WERI-Rb-1 (cell line): ENCODE measurements at regions not wholly inside any gene's neighbourhood (a gene's known extent, or its start where the extent isn't known, plus 50 kb on each side); places are given as distances from the start of the nearest gene placed in this dataset.
"Not testable (repeated sequence)": the region's sequence is repeated elsewhere in the genome, so short reads cannot be mapped to it uniquely, and the experiment has no call there.

ENCODE experiments used
- DNase-seq: peaks from one replicate; pipeline ENCODE4 v3.0.0-alpha.2; 2020
- H3K27ac ChIP-seq: fragments of 250-450 bp; sonication (Bioruptor Pico); 2 replicates; pipeline ENCODE4 v1.5.1; 2020; ENCODE audit warnings: mild to moderate bottlenecking, moderate library complexity
- H3K27me3 ChIP-seq: fragments of 250-450 bp; sonication (Bioruptor Pico); 2 replicates; pipeline ENCODE4 v1.5.1; 2021; ENCODE audit warnings: mild to moderate bottlenecking, low read depth, moderate library complexity; ENCODE audit not compliant: insufficient read depth, severe bottlenecking
- H3K36me3 ChIP-seq: fragments of 250-450 bp; sonication (Bioruptor Pico); 2 replicates; pipeline ENCODE4 v1.5.1; 2020; ENCODE audit warnings: mild to moderate bottlenecking, moderate library complexity
- H3K4me3 ChIP-seq: 2 replicates; pipeline ENCODE4 v1.5.1; 2011; ENCODE audit warnings: low read depth, mild to moderate bottlenecking, control low read depth, low read length
- H3K9me3 ChIP-seq: fragments of 250-450 bp; sonication (Bioruptor Pico); 2 replicates; pipeline ENCODE4 v1.5.1; 2021; ENCODE audit warnings: mild to moderate bottlenecking, moderate library complexity; ENCODE audit not compliant: severe bottlenecking
- TF ChIP-seq, protein P1 (sequence below): IDR thresholded peaks from 2 replicates; pipeline ENCODE4 v1.5.1; 2011; ENCODE audit warnings: low read depth, mild to moderate bottlenecking, control low read depth, inconsistent platforms, low read length

DNA sequence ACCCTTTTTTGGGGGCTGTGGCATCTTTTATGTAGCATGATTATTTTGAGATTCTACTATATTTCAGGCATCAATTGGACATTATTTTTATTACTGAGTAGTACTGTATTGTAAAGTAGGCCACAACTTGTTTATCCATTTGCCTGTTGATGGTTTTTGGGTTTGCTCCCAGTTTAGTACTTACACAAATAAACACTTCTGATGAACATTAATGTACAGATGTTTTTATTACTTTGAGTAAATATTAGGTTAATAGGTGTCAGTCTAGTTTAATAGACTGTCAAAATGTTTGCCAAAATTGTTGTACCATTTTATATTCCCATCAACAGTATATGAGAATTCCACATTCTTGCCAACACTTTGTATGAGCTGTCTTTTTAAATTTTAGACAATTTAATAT, 214.9 kb upstream of the MAD2L1 start:
- Histone ChIP-seq H3K36me3 (no peaks in the 10 kb centered on the region), H3K27ac (no peak overlapping the region), H3K9me3 (no peaks in the 10 kb centered on the region), H3K4me3 (no peak overlapping the region), H3K27me3 (no peaks in the 10 kb centered on the region)
- TF ChIP-seq, protein P1, sequence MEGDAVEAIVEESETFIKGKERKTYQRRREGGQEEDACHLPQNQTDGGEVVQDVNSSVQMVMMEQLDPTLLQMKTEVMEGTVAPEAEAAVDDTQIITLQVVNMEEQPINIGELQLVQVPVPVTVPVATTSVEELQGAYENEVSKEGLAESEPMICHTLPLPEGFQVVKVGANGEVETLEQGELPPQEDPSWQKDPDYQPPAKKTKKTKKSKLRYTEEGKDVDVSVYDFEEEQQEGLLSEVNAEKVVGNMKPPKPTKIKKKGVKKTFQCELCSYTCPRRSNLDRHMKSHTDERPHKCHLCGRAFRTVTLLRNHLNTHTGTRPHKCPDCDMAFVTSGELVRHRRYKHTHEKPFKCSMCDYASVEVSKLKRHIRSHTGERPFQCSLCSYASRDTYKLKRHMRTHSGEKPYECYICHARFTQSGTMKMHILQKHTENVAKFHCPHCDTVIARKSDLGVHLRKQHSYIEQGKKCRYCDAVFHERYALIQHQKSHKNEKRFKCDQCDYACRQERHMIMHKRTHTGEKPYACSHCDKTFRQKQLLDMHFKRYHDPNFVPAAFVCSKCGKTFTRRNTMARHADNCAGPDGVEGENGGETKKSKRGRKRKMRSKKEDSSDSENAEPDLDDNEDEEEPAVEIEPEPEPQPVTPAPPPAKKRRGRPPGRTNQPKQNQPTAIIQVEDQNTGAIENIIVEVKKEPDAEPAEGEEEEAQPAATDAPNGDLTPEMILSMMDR: no peak
- DNase-seq: no peak

DNA sequence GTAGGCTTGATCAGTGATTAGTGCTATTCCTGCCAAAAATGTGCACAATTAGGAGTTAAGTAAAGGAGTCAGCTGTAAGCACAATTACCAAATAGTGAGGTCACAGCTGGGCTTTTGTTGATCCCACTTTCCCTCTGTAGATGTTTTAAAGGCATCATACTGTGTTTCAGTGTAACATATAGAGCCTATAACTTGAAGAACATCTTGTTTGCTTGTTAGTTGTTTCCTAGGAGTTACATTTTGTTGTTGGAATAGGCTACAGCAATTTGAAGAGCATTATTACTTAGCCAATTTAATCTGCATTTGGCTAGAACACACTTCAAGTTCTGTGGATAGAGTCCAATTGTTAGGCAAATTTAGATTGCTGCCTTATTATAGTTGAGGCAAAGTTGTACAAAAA, 210.7 kb upstream of the MAD2L1 start:
- no peak for DNase-seq
- Histone ChIP-seq H3K4me3 (no peak overlapping the region), H3K36me3 (no peaks in the 10 kb centered on the region), H3K27me3 (no peaks in the 10 kb centered on the region), H3K9me3 (no peaks in the 10 kb centered on the region), H3K27ac (no peak overlapping the region)
- TF ChIP-seq, protein P1: no peak

DNA sequence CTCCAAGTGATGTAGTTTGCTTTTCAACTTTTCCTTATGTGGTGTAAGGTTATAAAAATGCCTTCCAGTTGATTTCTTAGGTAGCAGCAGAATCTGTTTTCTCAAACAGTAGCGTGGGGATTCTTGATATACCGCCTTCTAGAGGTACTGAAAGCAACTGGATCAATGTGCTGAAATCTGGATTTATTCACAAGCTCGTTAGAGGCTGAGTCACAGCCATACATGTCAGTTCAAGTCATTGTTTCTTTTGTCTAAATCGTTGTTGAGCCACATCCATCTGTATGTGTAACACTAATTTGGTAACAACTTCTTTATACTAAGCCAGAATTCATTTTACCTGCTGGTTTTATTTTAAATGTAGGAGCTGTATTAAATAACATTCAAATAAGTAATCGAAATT, 200.0 kb upstream of the MAD2L1 start:
- Histone ChIP-seq H3K36me3 (no peaks in the 10 kb centered on the region), H3K4me3 (no peak overlapping the region), H3K27me3 (no peaks in the 10 kb centered on the region), H3K27ac (no peak overlapping the region), H3K9me3 (no peaks in the 10 kb centered on the region)
- TF ChIP-seq, protein P1: no peak
- no peak for DNase-seq

DNA sequence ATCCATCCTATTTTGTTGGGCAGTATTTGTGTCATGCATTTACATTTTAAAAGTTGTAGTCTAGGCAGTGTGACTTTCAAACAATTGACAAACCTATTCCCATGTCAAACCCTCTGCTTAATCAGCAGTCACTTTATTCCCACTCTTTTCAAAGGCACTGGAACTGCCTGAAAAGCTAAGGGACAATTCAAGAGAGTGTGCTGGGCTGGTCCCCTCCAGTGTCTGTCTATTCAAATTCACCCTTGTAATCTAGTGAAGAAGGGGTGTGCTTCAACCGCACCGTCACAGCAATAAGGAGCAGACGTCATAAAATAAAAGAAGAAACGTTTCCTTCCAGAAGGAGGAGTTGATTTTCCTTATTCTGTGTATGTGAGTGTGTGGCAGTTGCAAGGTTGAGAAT, 197.0 kb upstream of the MAD2L1 start:
- TF ChIP-seq, protein P1: no peak
- H3K4me3 ChIP-seq: no peak overlapping the region
- H3K27ac ChIP-seq: no peak overlapping the region
- no peaks in the 10 kb centered on the region for H3K27me3 ChIP-seq
- no peaks in the 10 kb centered on the region for H3K36me3 ChIP-seq
- no peak for DNase-seq
- H3K9me3 ChIP-seq: no peaks in the 10 kb centered on the region

DNA sequence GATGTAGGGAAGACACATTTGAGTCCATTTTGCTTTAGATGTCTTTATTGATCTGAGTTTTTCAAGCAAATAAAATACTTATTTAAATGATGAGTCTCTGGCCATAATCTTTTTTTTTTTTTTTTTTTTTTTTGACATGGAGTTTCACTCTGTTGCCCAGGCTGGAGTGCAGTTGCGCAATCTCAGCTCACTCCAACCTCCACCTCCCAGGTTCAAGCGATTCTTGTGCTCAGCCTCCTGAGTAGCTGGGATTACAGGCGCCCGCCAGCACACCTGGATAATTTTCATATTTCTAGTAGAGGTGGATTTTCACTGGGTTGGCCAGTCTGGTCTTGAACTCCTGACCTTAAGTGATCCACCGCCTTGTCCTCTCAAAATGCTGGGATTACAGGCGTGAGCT, 194.5 kb upstream of the MAD2L1 start:
- TF ChIP-seq, protein P1: no peak
- Histone ChIP-seq H3K27ac (no peak overlapping the region), H3K36me3 (no peaks in the 10 kb centered on the region), H3K27me3 (no peaks in the 10 kb centered on the region), H3K4me3 (no peak overlapping the region), H3K9me3 (no peaks in the 10 kb centered on the region)
- DNase-seq: no peak

DNA sequence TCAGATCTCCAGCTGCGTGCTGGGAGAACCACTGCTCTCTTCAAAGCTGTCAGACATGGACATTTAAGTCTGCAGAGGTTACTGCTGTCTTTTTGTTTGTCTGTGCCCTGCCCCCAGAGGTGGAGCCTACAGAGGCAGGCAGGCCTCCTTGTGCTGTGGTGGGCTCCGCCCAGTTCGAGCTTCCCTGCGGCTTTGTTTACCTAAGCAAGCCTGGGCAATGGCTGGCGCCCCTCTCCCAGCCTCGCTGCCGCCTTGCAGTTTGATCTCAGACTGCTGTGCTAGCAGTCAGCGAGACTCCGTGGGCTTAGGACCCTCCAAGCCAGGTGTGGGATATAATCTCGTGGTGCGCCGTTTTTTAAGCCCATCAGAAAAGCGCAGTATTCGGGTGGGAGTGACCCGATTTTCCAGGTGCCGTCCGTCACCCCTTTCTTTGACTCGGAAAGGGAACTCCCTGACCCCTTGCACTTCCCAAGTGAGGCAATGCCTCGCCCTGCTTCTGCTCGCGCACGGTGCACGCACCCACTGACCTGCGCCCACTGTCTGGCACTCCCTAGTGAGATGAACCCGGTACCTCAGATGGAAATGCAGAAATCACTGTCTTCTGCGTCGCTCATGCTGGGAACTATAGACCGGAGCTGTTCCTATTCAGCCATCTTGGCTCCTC, 189.6 kb upstream of the MAD2L1 start:
- not testable (repeated sequence) for H3K9me3 ChIP-seq, H3K27me3 ChIP-seq, H3K27ac ChIP-seq, H3K36me3 ChIP-seq, DNase-seq, H3K4me3 ChIP-seq
